ENCODE measurements at regions not wholly inside any gene's neighbourhood (a gene's known extent, or its start where the extent isn't known, plus 50 kb on each side); places are given as distances from the start of the nearest gene placed in this dataset.

GRCh38 chr11:23973244-23973643 is 523.6 kb upstream of the LUZP2 start:
- TF ChIP-seq, protein P1, sequence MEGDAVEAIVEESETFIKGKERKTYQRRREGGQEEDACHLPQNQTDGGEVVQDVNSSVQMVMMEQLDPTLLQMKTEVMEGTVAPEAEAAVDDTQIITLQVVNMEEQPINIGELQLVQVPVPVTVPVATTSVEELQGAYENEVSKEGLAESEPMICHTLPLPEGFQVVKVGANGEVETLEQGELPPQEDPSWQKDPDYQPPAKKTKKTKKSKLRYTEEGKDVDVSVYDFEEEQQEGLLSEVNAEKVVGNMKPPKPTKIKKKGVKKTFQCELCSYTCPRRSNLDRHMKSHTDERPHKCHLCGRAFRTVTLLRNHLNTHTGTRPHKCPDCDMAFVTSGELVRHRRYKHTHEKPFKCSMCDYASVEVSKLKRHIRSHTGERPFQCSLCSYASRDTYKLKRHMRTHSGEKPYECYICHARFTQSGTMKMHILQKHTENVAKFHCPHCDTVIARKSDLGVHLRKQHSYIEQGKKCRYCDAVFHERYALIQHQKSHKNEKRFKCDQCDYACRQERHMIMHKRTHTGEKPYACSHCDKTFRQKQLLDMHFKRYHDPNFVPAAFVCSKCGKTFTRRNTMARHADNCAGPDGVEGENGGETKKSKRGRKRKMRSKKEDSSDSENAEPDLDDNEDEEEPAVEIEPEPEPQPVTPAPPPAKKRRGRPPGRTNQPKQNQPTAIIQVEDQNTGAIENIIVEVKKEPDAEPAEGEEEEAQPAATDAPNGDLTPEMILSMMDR (IDR thresholded peaks at IDR 0.05; ENCODE audit: low read depth, low read length) = no peak
- no peak overlapping the region for H3K4me3 ChIP-seq (replicated peaks in 1 of 2; ENCODE audit: low read depth in 2 of 2, low read length in 2 of 2)
- no peak for DNase-seq (ENCODE audit: low read depth in 2 of 2)

DNA sequence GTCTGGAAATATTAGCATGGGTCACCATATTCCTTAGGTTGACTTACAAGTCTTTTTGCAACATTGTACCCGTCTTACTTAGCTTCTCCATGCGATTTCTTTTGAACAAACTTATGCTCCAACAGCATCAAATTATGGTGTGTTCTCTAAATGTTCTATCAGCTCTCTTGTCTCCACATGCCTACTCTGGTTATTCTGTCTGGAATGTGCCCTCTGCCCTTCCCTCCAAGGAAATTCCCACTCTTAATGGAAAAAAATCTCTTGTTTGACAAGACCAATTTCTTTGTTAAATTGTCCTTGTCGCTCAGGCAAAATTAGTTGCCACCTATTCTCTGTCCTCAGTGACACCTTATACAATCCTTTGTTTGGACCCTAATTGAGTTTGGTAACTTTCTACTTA is 522.8 kb upstream of the LUZP2 start:
- TF ChIP-seq, protein P1 (IDR thresholded peaks at IDR 0.05; ENCODE audit: low read depth, low read length) = no peak
- DNase-seq (ENCODE audit: low read depth in 2 of 2) = no peak
- H3K4me3 ChIP-seq (replicated peaks in 1 of 2; ENCODE audit: low read depth in 2 of 2, low read length in 2 of 2) = no peak overlapping the region

DNA sequence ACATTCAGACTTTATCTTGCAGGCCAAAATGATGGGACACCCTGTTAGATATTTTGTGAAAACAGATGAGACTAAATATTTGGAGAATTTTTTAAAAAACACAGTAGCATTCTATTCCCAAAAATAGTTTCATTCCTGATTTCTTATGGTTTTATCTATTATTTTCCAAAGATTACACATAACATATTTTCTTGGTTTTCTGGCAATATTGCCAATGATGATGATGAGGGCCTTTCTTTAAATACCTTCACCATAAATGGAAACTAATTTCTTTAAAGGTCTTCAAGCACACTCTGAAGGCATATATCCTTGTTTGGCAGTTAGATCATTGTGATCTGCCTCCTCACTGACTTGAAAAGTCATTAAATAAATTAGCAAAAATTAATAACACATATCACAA is 522.3 kb upstream of the LUZP2 start:
- DNase-seq (ENCODE audit: low read depth in 2 of 2) = no peak

DNA sequence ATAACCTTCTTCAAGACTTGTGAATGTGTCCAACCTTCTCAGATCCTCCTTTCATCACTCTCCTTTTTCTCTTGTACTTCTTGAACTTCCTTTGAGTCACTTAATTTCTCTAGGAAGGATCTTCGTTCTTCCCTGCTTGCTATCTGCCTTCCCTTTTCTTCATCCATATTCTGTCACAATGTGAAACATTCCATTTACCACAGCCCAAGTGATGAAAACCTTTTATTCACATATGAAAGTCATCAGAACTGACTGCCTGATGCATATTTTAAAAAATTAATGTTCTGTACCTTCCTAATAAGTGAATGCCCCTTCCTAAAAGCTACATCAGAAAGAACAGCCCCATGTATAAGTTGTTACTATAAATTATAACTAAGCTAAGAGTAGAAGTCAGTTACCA is 520.4 kb upstream of the LUZP2 start:
- TF ChIP-seq, protein P1 (IDR thresholded peaks at IDR 0.05; ENCODE audit: low read depth, low read length) = no peak
- DNase-seq (ENCODE audit: low read depth in 2 of 2) = peak; percentile 47 to 56
- no peak overlapping the region for H3K4me3 ChIP-seq (replicated peaks in 1 of 2; ENCODE audit: low read depth in 2 of 2, low read length in 2 of 2)

More for the DNA sequence above, 522.3 kb upstream of the LUZP2 start:
- TF ChIP-seq, protein P1 (IDR thresholded peaks at IDR 0.05; ENCODE audit: low read depth, low read length) = no peak
- no peak overlapping the region for H3K4me3 ChIP-seq (replicated peaks in 1 of 2; ENCODE audit: low read depth in 2 of 2, low read length in 2 of 2)

DNA sequence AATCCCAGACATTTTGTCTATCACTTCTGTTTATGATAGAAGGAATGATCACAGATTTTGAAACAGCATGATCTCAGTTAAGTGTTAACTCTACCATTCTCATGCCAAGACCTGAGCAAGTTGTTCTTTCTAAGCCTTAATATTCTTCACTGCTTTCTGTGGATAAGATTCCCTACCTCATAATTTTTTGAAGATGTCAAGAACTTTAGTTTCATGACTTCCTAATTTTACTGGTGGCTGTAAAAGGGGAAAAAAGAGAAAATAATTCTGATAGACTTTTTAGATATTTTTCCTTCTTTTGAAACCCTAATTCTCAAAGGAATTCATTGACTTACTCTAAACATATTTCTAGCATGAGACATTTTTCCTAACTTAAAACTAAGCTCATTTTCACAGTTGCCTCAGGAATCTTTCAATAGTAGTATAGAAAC is 520.0 kb upstream of the LUZP2 start:
- H3K4me3 ChIP-seq (replicated peaks in 1 of 2; ENCODE audit: low read depth in 2 of 2, low read length in 2 of 2) = no peak overlapping the region
- DNase-seq (ENCODE audit: low read depth in 2 of 2) = peak; percentile 60 to 67
- TF ChIP-seq, protein P1 (IDR thresholded peaks at IDR 0.05; ENCODE audit: low read depth, low read length) = no peak

GRCh38 chr11:23988381-23989006 is 508.4 kb upstream of the LUZP2 start:
- H3K4me3 ChIP-seq (replicated peaks in 1 of 2; ENCODE audit: low read depth in 2 of 2, low read length in 2 of 2) = no peak overlapping the region
- peak; percentile 53 to 73 for DNase-seq (ENCODE audit: low read depth in 2 of 2)
- TF ChIP-seq, protein P1 (IDR thresholded peaks at IDR 0.05; ENCODE audit: low read depth, low read length) = no peak

Measured in cardiac fibroblast (primary cell).